ENCODE measurements at regions not wholly inside any gene's neighbourhood (a gene's known extent, or its start where the extent isn't known, plus 50 kb on each side); places are given as distances from the start of the nearest gene placed in this dataset.
"Not testable (repeated sequence)": the region's sequence is repeated elsewhere in the genome, so short reads cannot be mapped to it uniquely, and the experiment has no call there.

- no peaks in the 10 kb centered on the region for H3K27me3 Mint-ChIP-seq (ENCODE audit: unreplicated experiment)
- peaks cover 9% of the 10 kb centered on the region for H3K9me3 Mint-ChIP-seq (ENCODE audit: unreplicated experiment)
- no peak overlapping the region for H3K4me3 Mint-ChIP-seq (ENCODE audit: unreplicated experiment)
- no peak for DNase-seq (ENCODE audit: extremely low spot score, unreplicated experiment)
- no peaks in the 10 kb centered on the region for H3K4me1 Mint-ChIP-seq (ENCODE audit: unreplicated experiment)
- H3K36me3 Mint-ChIP-seq (ENCODE audit: unreplicated experiment): no peaks in the 10 kb centered on the region
- no peak for TF ChIP-seq CTCF (IDR thresholded peaks at IDR 0.05)
- no peak overlapping the region for H3K27ac Mint-ChIP-seq (ENCODE audit: unreplicated experiment)
These were observed 153.0 kb upstream of the TRPC5 start for GRCh38 chrX:112235547-112235946.

- Mint-ChIP-seq H3K27ac (ENCODE audit: unreplicated experiment) (no peak overlapping the region), H3K9me3 (ENCODE audit: unreplicated experiment) (peaks cover 21% of the 10 kb centered on the region), H3K4me1 (ENCODE audit: unreplicated experiment) (no peaks in the 10 kb centered on the region), H3K4me3 (ENCODE audit: unreplicated experiment) (no peak overlapping the region), H3K27me3 (ENCODE audit: unreplicated experiment) (no peaks in the 10 kb centered on the region), H3K36me3 (ENCODE audit: unreplicated experiment) (no peaks in the 10 kb centered on the region)
- DNase-seq (ENCODE audit: extremely low spot score, unreplicated experiment): no peak
- TF ChIP-seq CTCF (IDR thresholded peaks at IDR 0.05): no peak
These were observed 150.6 kb upstream of the TRPC5 start for GRCh38 chrX:112233164-112233563.

- H3K4me3 Mint-ChIP-seq (ENCODE audit: unreplicated experiment); H3K36me3 Mint-ChIP-seq (ENCODE audit: unreplicated experiment); DNase-seq (ENCODE audit: extremely low spot score, unreplicated experiment); H3K27ac Mint-ChIP-seq (ENCODE audit: unreplicated experiment); H3K4me1 Mint-ChIP-seq (ENCODE audit: unreplicated experiment); H3K27me3 Mint-ChIP-seq (ENCODE audit: unreplicated experiment): not testable (repeated sequence)
- peaks cover 24% of the 10 kb centered on the region for H3K9me3 Mint-ChIP-seq (ENCODE audit: unreplicated experiment)
These were observed 144.2 kb upstream of the TRPC5 start for GRCh38 chrX:112226795-112227194.

GRCh38 chrX:112223391-112223790 lies 140.8 kb upstream of the TRPC5 start:
- no peak overlapping the region for H3K4me3 Mint-ChIP-seq (ENCODE audit: unreplicated experiment)
- no peak for DNase-seq (ENCODE audit: extremely low spot score, unreplicated experiment)
- no peaks in the 10 kb centered on the region for H3K4me1 Mint-ChIP-seq (ENCODE audit: unreplicated experiment)
- H3K27ac Mint-ChIP-seq (ENCODE audit: unreplicated experiment): no peak overlapping the region
- H3K9me3 Mint-ChIP-seq (ENCODE audit: unreplicated experiment): peaks cover 13% of the 10 kb centered on the region
- no peak for TF ChIP-seq CTCF (IDR thresholded peaks at IDR 0.05)
- H3K27me3 Mint-ChIP-seq (ENCODE audit: unreplicated experiment): no peaks in the 10 kb centered on the region
- H3K36me3 Mint-ChIP-seq (ENCODE audit: unreplicated experiment): no peaks in the 10 kb centered on the region

- Mint-ChIP-seq H3K27ac (ENCODE audit: unreplicated experiment) (no peak overlapping the region), H3K36me3 (ENCODE audit: unreplicated experiment) (no peaks in the 10 kb centered on the region), H3K4me3 (ENCODE audit: unreplicated experiment) (no peak overlapping the region)
These were observed 135.8 kb upstream of the TRPC5 start for GRCh38 chrX:112218388-112218787.

More at GRCh38 chrX:112218388-112218787, 135.8 kb upstream of the TRPC5 start:
- peaks cover 1% of the 10 kb centered on the region for H3K9me3 Mint-ChIP-seq (ENCODE audit: unreplicated experiment)
- H3K4me1 Mint-ChIP-seq (ENCODE audit: unreplicated experiment): no peaks in the 10 kb centered on the region
- H3K27me3 Mint-ChIP-seq (ENCODE audit: unreplicated experiment): no peaks in the 10 kb centered on the region
- TF ChIP-seq CTCF (IDR thresholded peaks at IDR 0.05): no peak
- no peak for DNase-seq (ENCODE audit: extremely low spot score, unreplicated experiment)
